Dendritic cell treated with granulocyte-macrophage colony-stimulating factor and Interleukin-4, amounts not matched to agents 40 ng/mL and 50 ng/mL, for 4 days (primary cell): ENCODE measurements at regions not wholly inside any gene's neighbourhood (a gene's known extent, or its start where the extent isn't known, plus 50 kb on each side); places are given as distances from the start of the nearest gene placed in this dataset.

Experiments
- H3K27ac Mint-ChIP-seq: one replicate; pipeline ENCODE4 v1.8.0; 2022; ENCODE audit warnings: mild to moderate bottlenecking, mixed read lengths
- H3K27me3 Mint-ChIP-seq: one replicate; pipeline ENCODE4 v1.8.0; 2022; ENCODE audit warnings: mild to moderate bottlenecking, mixed read lengths
- H3K36me3 Mint-ChIP-seq: one replicate; pipeline ENCODE4 v1.8.0; 2022; ENCODE audit warnings: low read depth, mixed read lengths
- H3K4me1 Mint-ChIP-seq: one replicate; pipeline ENCODE4 v1.8.0; 2022; ENCODE audit warnings: low read depth, mixed read lengths
- H3K4me3 Mint-ChIP-seq: one replicate; pipeline ENCODE4 v1.8.0; 2022; ENCODE audit warnings: mild to moderate bottlenecking, moderate library complexity, mixed read lengths
- H3K9me3 Mint-ChIP-seq: one replicate; pipeline ENCODE4 v1.8.0; 2022; ENCODE audit warnings: mixed read lengths
- intact Hi-C: fragments of 100-400 bp; cut with micrococcal nuclease; formaldehyde crosslinking; loops from one replicate; pipeline ENCODE4 v1.15.0; 2022

DNA sequence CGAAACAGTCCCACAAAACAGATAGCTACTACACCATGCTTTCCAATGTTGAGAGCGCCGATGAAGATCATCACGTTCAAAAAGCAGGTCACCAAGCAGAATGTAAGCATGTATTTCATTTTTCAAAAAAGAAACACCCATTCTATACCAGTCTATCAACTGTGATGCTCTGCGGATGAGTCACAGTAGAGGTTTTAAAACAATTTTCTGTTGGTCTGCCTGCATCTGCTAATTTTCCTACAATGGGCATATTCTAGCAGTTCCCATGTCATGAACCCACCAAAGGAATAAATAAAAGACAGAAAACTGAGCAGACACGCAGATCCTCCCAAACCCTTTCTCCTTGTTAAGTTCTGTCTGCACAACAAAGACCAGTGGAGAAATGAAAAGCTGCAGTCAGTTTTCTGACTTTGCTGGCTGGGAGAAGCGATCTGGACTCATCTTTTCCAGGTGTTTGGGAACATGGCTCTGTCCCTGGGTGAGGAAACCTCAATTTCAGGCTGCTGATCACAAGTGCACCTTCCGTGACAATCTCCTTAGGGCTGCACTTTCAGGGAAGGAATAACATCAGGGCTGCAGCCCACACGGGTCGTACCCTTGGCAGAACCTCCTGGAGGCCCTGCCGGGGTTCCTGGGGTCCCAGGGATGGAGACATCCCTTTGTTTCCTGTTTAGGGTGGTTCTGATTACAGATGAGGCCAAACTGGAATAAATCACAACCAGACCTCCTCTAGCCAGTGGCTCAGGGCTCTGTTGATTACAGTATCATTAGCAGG lies 200.1 kb downstream of the BMP7 start:
- intact Hi-C loops = no loop called here

DNA sequence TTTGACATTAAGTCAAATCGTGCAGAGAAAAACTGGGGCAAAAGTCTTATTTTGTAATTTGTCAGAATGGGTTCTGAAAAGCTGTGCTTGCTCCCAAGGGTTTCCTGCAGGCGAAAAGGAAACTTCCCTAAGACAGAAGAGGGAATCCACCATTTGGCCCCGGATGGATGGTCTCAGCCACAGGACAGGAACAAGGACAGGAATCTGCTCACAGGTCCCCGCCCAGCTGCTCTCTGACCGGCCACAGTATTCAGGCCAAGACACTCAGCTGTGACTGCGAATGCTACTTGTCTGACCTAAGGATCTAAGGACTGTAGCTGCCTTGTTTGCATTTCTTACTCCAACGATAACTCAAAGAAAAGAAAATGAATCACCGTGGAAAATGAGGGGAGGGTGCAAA lies 197.0 kb downstream of the BMP7 start:
- no peaks in the 10 kb centered on the region for H3K36me3 Mint-ChIP-seq
- no peak overlapping the region for H3K4me3 Mint-ChIP-seq
- no peaks in the 10 kb centered on the region for H3K9me3 Mint-ChIP-seq
- H3K27me3 Mint-ChIP-seq = peaks cover 44% of the 10 kb centered on the region
- H3K4me1 Mint-ChIP-seq = peaks cover 6% of the 10 kb centered on the region
- no peak overlapping the region for H3K27ac Mint-ChIP-seq
- intact Hi-C loops = no loop called here

More for the DNA sequence above, 200.1 kb downstream of the BMP7 start:
- Mint-ChIP-seq H3K9me3 (no peaks in the 10 kb centered on the region), H3K27me3 (peaks cover 37% of the 10 kb centered on the region), H3K4me3 (no peak overlapping the region), H3K36me3 (no peaks in the 10 kb centered on the region), H3K27ac (no peak overlapping the region), H3K4me1 (peaks cover 6% of the 10 kb centered on the region)

DNA sequence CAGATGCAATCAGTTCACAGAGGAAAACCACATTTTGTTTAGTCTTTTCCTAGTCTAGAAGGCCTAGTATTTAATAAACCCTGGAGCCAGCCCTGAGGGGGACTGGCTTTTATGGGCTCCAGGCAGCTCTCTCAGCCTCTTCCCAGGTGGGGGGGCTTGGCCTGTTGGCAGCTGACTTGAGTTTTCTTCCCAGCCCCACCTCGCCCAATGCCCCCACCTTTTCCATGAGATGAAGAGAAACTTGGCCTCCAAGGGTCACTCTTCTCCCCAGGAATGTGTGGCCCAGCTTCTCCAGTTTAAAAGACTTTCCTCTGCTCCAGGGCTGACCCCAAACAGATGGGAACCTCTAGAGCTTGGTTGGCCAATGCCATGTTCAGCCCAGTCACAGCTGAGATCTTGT lies 196.1 kb downstream of the BMP7 start:
- no peak overlapping the region for H3K27ac Mint-ChIP-seq
- H3K4me3 Mint-ChIP-seq = no peak overlapping the region
- H3K9me3 Mint-ChIP-seq = no peaks in the 10 kb centered on the region
- intact Hi-C loops = no loop called here
- no peaks in the 10 kb centered on the region for H3K36me3 Mint-ChIP-seq
- H3K4me1 Mint-ChIP-seq = peaks cover 6% of the 10 kb centered on the region
- peaks cover 44% of the 10 kb centered on the region for H3K27me3 Mint-ChIP-seq

DNA sequence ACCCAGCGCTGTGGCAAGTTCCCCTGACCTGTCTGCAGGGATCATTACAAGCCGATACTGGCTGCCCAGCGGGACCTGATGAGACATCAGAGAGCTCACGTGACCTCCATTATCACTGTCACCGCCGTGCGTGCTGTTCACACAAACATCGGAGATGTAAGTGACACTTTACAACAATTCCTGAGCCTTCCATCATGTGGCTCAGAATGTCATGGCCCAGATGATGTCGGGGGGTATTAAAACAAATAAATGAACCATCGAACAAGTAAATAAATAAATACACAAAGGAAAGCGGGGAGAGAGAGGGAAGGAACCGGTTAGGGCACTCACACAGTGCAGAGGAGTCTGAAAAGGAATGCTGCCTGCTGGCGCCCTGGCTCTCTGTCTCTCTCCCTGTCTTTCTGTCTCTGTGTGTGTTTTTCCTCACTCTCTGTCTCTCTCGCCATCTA lies 195.1 kb downstream of the BMP7 start:
- Mint-ChIP-seq H3K4me1 (peaks cover 6% of the 10 kb centered on the region), H3K27me3 (peaks cover 37% of the 10 kb centered on the region), H3K36me3 (no peaks in the 10 kb centered on the region), H3K27ac (no peak overlapping the region), H3K9me3 (no peaks in the 10 kb centered on the region), H3K4me3 (no peak overlapping the region)
- intact Hi-C loops = no loop called here

DNA sequence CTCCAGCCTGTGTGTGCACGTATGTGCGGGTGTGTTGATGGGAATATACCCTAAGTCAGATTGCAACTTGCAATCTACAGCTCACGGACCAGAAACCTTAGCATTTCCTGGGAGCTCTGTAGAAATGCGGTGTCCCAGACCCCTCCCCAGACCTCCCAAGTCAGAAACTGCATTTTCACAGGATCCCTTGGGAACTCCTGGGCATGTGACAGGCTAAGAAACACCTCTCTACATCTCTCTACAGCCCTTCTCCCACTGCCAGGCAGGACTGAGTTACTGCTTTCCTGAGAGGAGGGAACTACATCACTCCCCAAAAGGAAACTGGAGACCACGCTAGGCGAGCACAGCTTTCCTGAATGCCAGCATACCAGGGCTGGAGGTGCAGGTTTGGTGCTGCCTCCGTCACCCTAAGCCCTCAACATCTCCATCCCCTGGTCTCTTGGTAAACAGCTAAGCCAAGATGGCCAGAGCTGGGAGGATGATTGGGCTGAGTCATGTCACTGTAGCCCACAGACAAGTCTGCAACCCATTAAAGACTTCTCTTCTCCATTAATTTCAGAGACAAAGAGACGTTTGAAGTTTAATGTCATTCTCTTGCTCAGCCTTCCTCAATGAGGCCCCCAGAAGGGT lies 194.4 kb downstream of the BMP7 start:
- Mint-ChIP-seq H3K4me1 (peaks cover 6% of the 10 kb centered on the region), H3K36me3 (no peaks in the 10 kb centered on the region), H3K27ac (no peak overlapping the region), H3K27me3 (peaks cover 34% of the 10 kb centered on the region), H3K4me3 (no peak overlapping the region), H3K9me3 (peaks cover 5% of the 10 kb centered on the region)
- intact Hi-C loops = no loop called here

DNA sequence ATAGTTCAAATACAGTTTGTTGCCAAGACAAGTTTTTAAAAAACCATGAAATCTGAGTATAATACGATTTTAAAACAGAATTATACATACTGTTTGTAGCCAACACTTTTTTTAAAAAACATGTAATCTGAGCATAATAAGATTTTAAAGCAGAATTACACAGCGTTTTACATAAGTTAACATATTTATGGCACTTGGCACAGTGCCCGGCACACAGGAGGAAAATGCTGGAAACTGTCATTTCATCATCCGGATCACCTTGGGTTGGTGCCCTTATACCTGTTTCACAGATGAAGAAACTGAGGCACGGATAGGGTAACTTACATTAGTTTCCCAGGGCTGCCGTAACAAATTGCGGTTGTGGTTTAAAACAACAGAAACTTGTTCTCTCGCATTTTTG lies 193.0 kb downstream of the BMP7 start:
- H3K36me3 Mint-ChIP-seq = no peaks in the 10 kb centered on the region
- H3K4me3 Mint-ChIP-seq = no peak overlapping the region
- no peak overlapping the region for H3K27ac Mint-ChIP-seq
- intact Hi-C loops = no loop called here
- H3K27me3 Mint-ChIP-seq = peaks cover 30% of the 10 kb centered on the region
- H3K9me3 Mint-ChIP-seq = peaks cover 15% of the 10 kb centered on the region
- H3K4me1 Mint-ChIP-seq = peaks cover under 1% of the 10 kb centered on the region

DNA sequence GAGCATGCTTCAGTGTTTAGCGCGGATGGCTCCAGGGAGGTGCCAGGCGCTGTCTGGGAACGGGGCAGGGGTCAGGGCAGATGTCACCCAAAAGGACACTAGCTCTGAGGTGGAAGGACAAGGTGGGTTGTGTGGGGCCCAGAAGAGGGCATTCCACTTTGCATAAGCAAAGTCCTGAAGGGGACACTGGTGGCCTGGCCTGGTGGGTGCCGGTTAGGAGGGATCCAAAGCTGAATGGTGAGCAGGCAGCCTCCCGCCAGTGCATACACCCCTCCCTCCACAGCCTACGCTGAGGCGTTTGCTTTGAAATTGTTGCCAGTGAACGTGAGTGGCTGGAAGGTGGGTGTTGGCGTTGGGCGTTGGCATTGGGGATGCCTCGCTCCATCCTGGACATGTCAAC lies 192.1 kb downstream of the BMP7 start:
- Mint-ChIP-seq H3K4me3 (no peak overlapping the region), H3K27ac (no peak overlapping the region), H3K36me3 (no peaks in the 10 kb centered on the region), H3K4me1 (no peaks in the 10 kb centered on the region), H3K27me3 (peaks cover 29% of the 10 kb centered on the region), H3K9me3 (peaks cover 22% of the 10 kb centered on the region)
- intact Hi-C loops = no loop called here

DNA sequence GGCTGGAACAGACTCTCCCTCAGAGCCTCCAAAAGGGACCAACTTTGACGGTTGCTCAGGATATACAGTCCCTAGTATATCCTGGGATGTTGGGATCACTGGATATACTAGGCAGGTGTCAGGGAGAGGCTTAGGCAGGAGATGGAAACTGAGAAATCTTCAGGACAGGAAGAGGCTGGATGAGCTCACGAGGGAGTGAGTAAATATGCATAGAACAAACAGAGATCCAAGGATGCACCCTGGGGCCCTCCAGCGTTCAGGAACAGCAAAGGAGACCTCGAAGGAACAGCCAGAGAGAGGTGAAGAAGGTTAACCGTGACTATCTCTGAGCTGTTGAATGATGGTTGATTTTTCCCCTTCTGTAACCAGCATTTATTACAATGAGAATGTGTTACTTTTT lies 191.3 kb downstream of the BMP7 start:
- intact Hi-C loops = no loop called here
- H3K36me3 Mint-ChIP-seq = no peaks in the 10 kb centered on the region
- no peak overlapping the region for H3K4me3 Mint-ChIP-seq
- no peaks in the 10 kb centered on the region for H3K4me1 Mint-ChIP-seq
- H3K27me3 Mint-ChIP-seq = peaks cover 23% of the 10 kb centered on the region
- no peak overlapping the region for H3K27ac Mint-ChIP-seq
- peaks cover 30% of the 10 kb centered on the region for H3K9me3 Mint-ChIP-seq

DNA sequence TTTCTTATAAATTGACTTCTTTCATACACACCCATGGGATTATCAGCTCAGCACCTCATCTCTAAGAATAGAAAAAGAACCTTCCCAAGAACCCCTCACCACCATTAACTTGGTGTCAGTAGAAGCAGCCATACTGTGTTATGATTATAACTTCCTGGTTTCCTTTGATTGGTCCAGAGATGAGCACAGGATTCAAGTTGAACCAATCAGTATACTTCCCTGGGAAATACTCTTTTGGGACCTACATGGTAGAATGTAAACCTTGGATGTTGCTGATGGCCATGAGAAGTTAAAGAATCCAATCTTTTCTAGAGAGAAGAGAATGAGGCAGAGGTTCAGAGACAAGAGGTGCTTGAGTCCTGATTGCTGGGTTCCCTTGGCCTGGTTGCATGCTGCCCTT lies 190.8 kb downstream of the BMP7 start:
- H3K27me3 Mint-ChIP-seq = peaks cover 20% of the 10 kb centered on the region
- intact Hi-C loops = no loop called here
- no peak overlapping the region for H3K4me3 Mint-ChIP-seq
- H3K4me1 Mint-ChIP-seq = no peaks in the 10 kb centered on the region
- peaks cover 35% of the 10 kb centered on the region for H3K9me3 Mint-ChIP-seq
- H3K36me3 Mint-ChIP-seq = no peaks in the 10 kb centered on the region
- H3K27ac Mint-ChIP-seq = no peak overlapping the region

DNA sequence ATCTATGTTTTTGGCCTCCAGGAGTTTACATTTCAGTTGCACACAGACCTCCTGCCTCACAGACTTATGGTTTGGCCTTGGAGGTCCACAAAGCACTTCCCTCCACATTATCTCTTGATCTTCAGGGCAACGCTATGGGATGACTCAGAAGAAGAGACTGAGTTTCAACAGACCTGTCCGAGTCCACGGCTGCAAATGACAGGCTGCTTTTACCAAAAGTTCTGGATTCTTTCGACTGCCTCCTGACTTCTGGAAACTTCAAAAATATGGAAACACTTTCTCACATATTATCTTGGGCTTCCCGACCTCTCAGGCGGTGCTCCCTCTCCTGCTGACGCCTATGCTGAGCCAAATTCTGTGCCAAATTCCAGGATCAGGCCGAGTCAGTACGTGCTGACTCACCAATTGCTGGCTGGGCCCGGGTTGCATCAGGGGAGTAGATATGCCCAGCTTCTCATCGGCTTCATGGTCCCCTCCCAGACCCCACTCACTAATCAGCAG lies 190.2 kb downstream of the BMP7 start:
- intact Hi-C loops = no loop called here
- peaks cover 36% of the 10 kb centered on the region for H3K9me3 Mint-ChIP-seq
- no peaks in the 10 kb centered on the region for H3K36me3 Mint-ChIP-seq
- H3K27me3 Mint-ChIP-seq = peaks cover 16% of the 10 kb centered on the region
- H3K4me3 Mint-ChIP-seq = no peak overlapping the region
- H3K27ac Mint-ChIP-seq = no peak overlapping the region
- no peaks in the 10 kb centered on the region for H3K4me1 Mint-ChIP-seq

DNA sequence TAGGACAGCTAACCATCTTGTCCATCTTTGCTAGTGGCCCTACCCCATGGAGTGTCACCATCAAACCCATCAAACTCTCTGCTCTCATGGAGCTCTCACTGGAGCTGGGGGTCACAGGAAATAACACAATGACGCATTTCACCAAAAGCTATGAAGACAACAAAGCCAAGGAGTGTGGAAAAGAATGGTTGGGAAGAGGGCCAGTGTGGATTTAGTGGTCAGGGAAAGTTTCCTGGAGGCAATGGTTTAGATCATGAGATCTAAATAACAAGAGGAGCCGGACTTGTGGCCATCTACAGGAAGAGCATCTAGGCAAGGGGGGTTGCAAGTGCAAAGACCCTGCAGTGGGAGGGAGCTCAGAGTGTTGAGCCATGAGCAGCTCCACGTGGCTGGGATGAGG lies 189.5 kb downstream of the BMP7 start:
- H3K4me1 Mint-ChIP-seq = no peaks in the 10 kb centered on the region
- H3K4me3 Mint-ChIP-seq = no peak overlapping the region
- no peaks in the 10 kb centered on the region for H3K36me3 Mint-ChIP-seq
- peaks cover 10% of the 10 kb centered on the region for H3K27me3 Mint-ChIP-seq
- intact Hi-C loops = no loop called here
- H3K27ac Mint-ChIP-seq = no peak overlapping the region
- H3K9me3 Mint-ChIP-seq = peaks cover 36% of the 10 kb centered on the region

DNA sequence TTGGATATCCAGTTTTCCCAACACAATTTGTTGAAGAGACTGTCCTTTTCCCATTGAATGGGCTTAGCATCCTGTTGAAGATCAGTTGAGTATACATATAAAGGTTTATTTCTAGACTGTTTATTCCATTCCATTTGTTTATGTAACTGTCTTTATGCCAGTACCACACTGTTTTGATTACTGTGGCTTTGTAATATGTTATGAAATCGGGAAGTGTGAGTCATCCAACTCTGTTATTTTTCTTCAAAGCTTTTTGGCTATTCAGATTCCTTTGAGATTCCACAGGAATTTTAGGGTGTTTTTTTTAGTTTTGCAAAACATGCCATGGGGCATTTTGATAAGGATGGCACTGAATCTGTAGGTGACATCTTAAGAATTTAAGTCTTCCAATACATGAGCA lies 188.3 kb downstream of the BMP7 start:
- Mint-ChIP-seq H3K9me3 (peaks cover 36% of the 10 kb centered on the region), H3K27ac (no peak overlapping the region), H3K4me1 (no peaks in the 10 kb centered on the region), H3K4me3 (no peak overlapping the region), H3K27me3 (no peaks in the 10 kb centered on the region), H3K36me3 (no peaks in the 10 kb centered on the region)
- intact Hi-C loops = no loop called here

DNA sequence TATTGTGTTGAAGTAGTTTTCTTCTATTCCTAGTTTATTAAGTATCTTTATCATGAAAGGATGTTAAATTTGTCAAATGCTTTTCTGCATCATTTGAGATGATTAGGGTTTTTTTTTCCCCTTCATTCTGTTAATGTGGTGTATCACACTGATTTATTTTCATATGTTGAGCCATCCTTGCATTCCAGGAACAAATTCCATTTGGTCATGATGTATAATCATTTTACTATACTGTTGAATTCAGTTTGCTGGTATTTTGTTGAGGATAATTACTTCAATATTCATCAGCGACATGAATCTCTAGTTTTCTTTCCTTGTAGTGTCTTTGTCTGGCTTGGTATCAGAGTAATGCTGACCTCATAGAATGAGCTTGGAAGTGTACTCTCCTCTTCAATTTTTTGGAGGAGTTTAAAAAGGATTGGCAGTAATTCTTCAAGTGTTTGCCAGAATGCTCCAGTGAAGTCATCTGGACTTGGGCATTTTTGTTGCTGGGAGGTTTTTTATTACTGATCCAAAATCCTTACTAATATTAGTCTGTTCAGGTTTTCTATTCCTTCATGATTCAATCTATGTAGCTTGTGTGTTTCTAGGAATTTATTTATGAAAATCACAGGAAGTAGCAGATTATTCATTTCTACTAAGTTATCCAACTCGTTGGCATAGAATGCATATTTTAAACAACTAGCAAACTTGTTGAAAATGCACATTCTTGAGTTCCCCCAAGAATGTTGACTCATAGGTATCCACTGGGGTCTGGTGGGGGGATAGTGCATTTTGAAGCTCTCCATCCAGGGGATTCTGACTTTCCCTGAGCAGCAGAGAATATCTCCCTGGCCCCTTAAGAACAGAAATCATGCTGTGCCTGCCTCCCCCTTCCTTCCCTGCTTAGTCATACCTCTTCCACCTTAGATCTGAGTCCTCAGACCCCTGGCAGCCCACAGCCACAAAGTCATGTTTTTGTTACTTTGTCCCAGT lies 187.1 kb downstream of the BMP7 start:
- no peaks in the 10 kb centered on the region for H3K4me1 Mint-ChIP-seq
- no peaks in the 10 kb centered on the region for H3K27me3 Mint-ChIP-seq
- no peak overlapping the region for H3K4me3 Mint-ChIP-seq
- intact Hi-C loops = no loop called here
- H3K9me3 Mint-ChIP-seq = peaks cover 36% of the 10 kb centered on the region
- no peak overlapping the region for H3K27ac Mint-ChIP-seq
- no peaks in the 10 kb centered on the region for H3K36me3 Mint-ChIP-seq

DNA sequence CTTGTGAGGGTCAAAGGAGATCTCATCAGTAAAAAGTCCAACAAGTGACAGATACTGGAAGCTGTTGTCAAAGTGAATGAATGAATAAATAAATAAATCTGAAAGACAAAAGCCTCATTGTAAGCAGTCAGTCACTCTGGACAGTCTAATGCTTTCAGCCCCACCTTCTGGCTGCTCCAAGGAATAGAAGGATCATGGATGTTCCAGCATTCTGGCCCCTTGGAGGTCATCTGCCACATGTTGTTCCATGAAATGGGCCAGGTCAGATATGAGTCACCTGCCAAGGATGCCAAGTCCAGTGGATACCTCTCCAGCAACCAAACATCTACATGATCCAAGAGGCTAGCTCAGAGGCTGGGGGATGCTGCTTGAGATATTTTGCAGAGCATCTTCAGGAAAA lies 185.6 kb downstream of the BMP7 start:
- no peaks in the 10 kb centered on the region for H3K27me3 Mint-ChIP-seq
- H3K9me3 Mint-ChIP-seq = peaks cover 36% of the 10 kb centered on the region
- no peak overlapping the region for H3K4me3 Mint-ChIP-seq
- no peaks in the 10 kb centered on the region for H3K4me1 Mint-ChIP-seq
- H3K27ac Mint-ChIP-seq = no peak overlapping the region
- no peaks in the 10 kb centered on the region for H3K36me3 Mint-ChIP-seq
- intact Hi-C loops = no loop called here
